PC-3 (cell line): ENCODE measurements at regions not wholly inside any gene's neighbourhood (a gene's known extent, or its start where the extent isn't known, plus 50 kb on each side); places are given as distances from the start of the nearest gene placed in this dataset.
A peak's percentile ranks its signal among the peaks of the same experiment; 100 is the strongest.

Experiments
- ATAC-seq: fragments of 200-7000 bp; cut with Tn5 transposase; 2 replicates; pipeline ENCODE4 v1.9.1; 2020; ENCODE audit warnings: mild to moderate bottlenecking, moderate library complexity
- BruUV-seq: library from RNA; stranded (reverse); fragments of 400-500 nt; replicated peaks from 2 replicates; lab custom pipeline; 2021; lab: Mats Ljungman, UMichigan
- CTCF ChIA-PET: fragments of 300-600 bp; sonication (Branson Sonifier 250); formaldehyde crosslinking; loops from one replicate; lab custom pipeline; 2022; ENCODE audit warnings: antibody characterized with exemption; lab: Charles Lee
- POLR2A ChIA-PET: fragments of 300-600 bp; sonication (Branson Sonifier 250); formaldehyde crosslinking; loops from one replicate; lab custom pipeline; 2022; ENCODE audit warnings: antibody characterized with exemption; ENCODE audit not compliant: unreplicated experiment; lab: Charles Lee
- DNase-seq: peaks from one replicate; pipeline ENCODE4 v3.0.0-alpha.2; 2015
- H2AFZ ChIP-seq: fragments of 300-600 bp; sonication (generic); 2 replicates; pipeline ENCODE4 v1.6.0; 2016; ENCODE audit warnings: antibody characterized with exemption, low read length
- H3F3A ChIP-seq: fragments of 300-600 bp; sonication (generic); one replicate; pipeline ENCODE4 v1.6.0; 2017; ENCODE audit warnings: antibody characterized with exemption, low read length, control low read depth, mild to moderate bottlenecking; ENCODE audit not compliant: unreplicated experiment
- H3K27ac ChIP-seq: fragments of 300-600 bp; sonication (generic); 2 replicates; pipeline ENCODE4 v1.5.1; 2016; ENCODE audit warnings: mild to moderate bottlenecking, low read length
- H3K27me3 ChIP-seq: fragments of 300-600 bp; sonication (generic); 2 replicates; pipeline ENCODE4 v1.6.1; 2016; ENCODE audit warnings: low read length, mixed read lengths
- H3K36me3 ChIP-seq: fragments of 300-600 bp; sonication (generic); 2 replicates; pipeline ENCODE4 v1.6.1; 2016; ENCODE audit warnings: low read depth, mixed run types, low read length, mixed read lengths
- H3K4me1 ChIP-seq: fragments of 300-600 bp; sonication (generic); 2 replicates; pipeline ENCODE4 v1.5.1; 2016; ENCODE audit warnings: low read length; ENCODE audit not compliant: insufficient read depth
- H3K4me2 ChIP-seq: fragments of 300-600 bp; sonication (generic); 2 replicates; pipeline ENCODE4 v1.6.0; 2016; ENCODE audit warnings: low read length
- H3K4me3 ChIP-seq: fragments of 300-600 bp; sonication (generic); 2 replicates; pipeline ENCODE4 v1.5.1; 2016; ENCODE audit warnings: mild to moderate bottlenecking, low read length, mixed read lengths
- H3K79me2 ChIP-seq: fragments of 300-600 bp; sonication (generic); 2 replicates; pipeline ENCODE4 v1.6.1; 2017; ENCODE audit warnings: low read length, mixed read lengths
- H3K9ac ChIP-seq: fragments of 300-600 bp; sonication (generic); 2 replicates; pipeline ENCODE4 v1.6.0; 2016; ENCODE audit warnings: mild to moderate bottlenecking, low read length
- H3K9me2 ChIP-seq: fragments of 300-600 bp; sonication (generic); replicated peaks from 2 replicates; pipeline ENCODE4 v1.6.1; 2016; ENCODE audit warnings: mixed run types, low read length, mixed read lengths
- H3K9me3 ChIP-seq: fragments of 300-600 bp; sonication (generic); 2 replicates; pipeline ENCODE4 v1.6.1; 2016; ENCODE audit warnings: low read length, mixed read lengths
- H4K20me1 ChIP-seq: fragments of 300-600 bp; sonication (generic); 2 replicates; pipeline ENCODE4 v1.6.1; 2016; ENCODE audit warnings: low read length, mixed read lengths
- EZH2 ChIP-seq: fragments of 300-600 bp; sonication (generic); IDR thresholded peaks from one replicate; pipeline ENCODE4 v1.6.1; 2017; ENCODE audit warnings: antibody characterized with exemption, mild to moderate bottlenecking, low read length; ENCODE audit not compliant: unreplicated experiment
- EZH2phosphoT487 ChIP-seq: fragments of 300-600 bp; sonication (generic); IDR thresholded peaks from 2 replicates; pipeline ENCODE4 v1.6.1; 2018; ENCODE audit warnings: mild to moderate bottlenecking, antibody characterized with exemption, low read length, borderline replicate concordance
- intact Hi-C: fragments of 100-400 bp; cut with micrococcal nuclease; formaldehyde crosslinking; loops from 2 replicates; pipeline ENCODE4 v1.9.0; 2023
- TF ChIP-seq, protein P1 (sequence below): fragments of 300-600 bp; sonication (generic); conservative IDR thresholded peaks from 2 replicates; pipeline ENCODE4 v1.5.1; 2017; ENCODE audit warnings: antibody characterized with exemption, low read depth, mild to moderate bottlenecking, low read length

GRCh38 chr4:66691101-66691500 is 854.2 kb downstream of the CENPC start:
- H3K9ac ChIP-seq, result no peak overlapping the region
- DNase-seq, result peak; percentile 31
- ATAC-seq, result no peak
- no peaks in the 10 kb centered on the region for H3K4me1 ChIP-seq
- BruUV-seq, result no TSS peak
- no peaks in the 10 kb centered on the region for H3K9me3 ChIP-seq
- TF ChIP-seq, protein P1, sequence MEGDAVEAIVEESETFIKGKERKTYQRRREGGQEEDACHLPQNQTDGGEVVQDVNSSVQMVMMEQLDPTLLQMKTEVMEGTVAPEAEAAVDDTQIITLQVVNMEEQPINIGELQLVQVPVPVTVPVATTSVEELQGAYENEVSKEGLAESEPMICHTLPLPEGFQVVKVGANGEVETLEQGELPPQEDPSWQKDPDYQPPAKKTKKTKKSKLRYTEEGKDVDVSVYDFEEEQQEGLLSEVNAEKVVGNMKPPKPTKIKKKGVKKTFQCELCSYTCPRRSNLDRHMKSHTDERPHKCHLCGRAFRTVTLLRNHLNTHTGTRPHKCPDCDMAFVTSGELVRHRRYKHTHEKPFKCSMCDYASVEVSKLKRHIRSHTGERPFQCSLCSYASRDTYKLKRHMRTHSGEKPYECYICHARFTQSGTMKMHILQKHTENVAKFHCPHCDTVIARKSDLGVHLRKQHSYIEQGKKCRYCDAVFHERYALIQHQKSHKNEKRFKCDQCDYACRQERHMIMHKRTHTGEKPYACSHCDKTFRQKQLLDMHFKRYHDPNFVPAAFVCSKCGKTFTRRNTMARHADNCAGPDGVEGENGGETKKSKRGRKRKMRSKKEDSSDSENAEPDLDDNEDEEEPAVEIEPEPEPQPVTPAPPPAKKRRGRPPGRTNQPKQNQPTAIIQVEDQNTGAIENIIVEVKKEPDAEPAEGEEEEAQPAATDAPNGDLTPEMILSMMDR, result peak; percentile 56
- TF ChIP-seq EZH2phosphoT487, result no peak
- H3K4me3 ChIP-seq, result no peak overlapping the region
- intact Hi-C loops, result no loop called here
- H3K4me2 ChIP-seq, result no peak overlapping the region
- H2AFZ ChIP-seq, result no peak overlapping the region
- no peak overlapping the region for H3K27ac ChIP-seq
- H4K20me1 ChIP-seq, result no peaks in the 10 kb centered on the region
- H3K9me2 ChIP-seq, result no peaks in the 10 kb centered on the region
- no peaks in the 10 kb centered on the region for H3K27me3 ChIP-seq
- ChIA-PET CTCF (no interaction called here), POLR2A (no interaction called here)
- no peaks in the 10 kb centered on the region for H3F3A ChIP-seq
- no peaks in the 10 kb centered on the region for H3K79me2 ChIP-seq
- no peaks in the 10 kb centered on the region for H3K36me3 ChIP-seq

- ATAC-seq (peak; percentile 95), DNase-seq (peak; percentile 67)
- no TSS peak for BruUV-seq
These were observed 856.6 kb downstream of the CENPC start for GRCh38 chr4:66688674-66689073.

GRCh38 chr4:66687459-66687858 is 857.8 kb downstream of the CENPC start:
- Histone ChIP-seq H4K20me1 (no peaks in the 10 kb centered on the region), H3K4me2 (no peak overlapping the region), H3K9me3 (no peaks in the 10 kb centered on the region), H3K9me2 (no peaks in the 10 kb centered on the region), H3K4me1 (no peaks in the 10 kb centered on the region), H3K9ac (no peak overlapping the region), H3K27me3 (no peaks in the 10 kb centered on the region), H2AFZ (no peak overlapping the region), H3K27ac (no peak overlapping the region), H3K4me3 (no peak overlapping the region), H3K36me3 (no peaks in the 10 kb centered on the region), H3K79me2 (no peaks in the 10 kb centered on the region), H3F3A (no peaks in the 10 kb centered on the region)
- intact Hi-C loops, result loop anchor here (5.0 kb wide), 7 partner anchors 285 to 1680 kb away; no protein-coding TSS in a partner anchor
- ChIA-PET CTCF (no interaction called here), POLR2A (no interaction called here)
- TF ChIP-seq, protein P1, result no peak
- TF ChIP-seq EZH2, result no peak
- TF ChIP-seq EZH2phosphoT487, result no peak
- BruUV-seq, result no TSS peak
- no peak for ATAC-seq
- DNase-seq, result no peak

More at GRCh38 chr4:66688674-66689073, 856.6 kb downstream of the CENPC start:
- no peaks in the 10 kb centered on the region for H4K20me1 ChIP-seq
- intact Hi-C loops, result loop anchor here (2.0 to 5.0 kb wide), 8 partner anchors 114 to 1681 kb away; no protein-coding TSS in a partner anchor
- POLR2A ChIA-PET, result no interaction called here
- no peaks in the 10 kb centered on the region for H3K9me3 ChIP-seq
- H3K4me3 ChIP-seq, result no peak overlapping the region
- H3K79me2 ChIP-seq, result no peaks in the 10 kb centered on the region
- CTCF ChIA-PET, result no interaction called here
- no peak overlapping the region for H2AFZ ChIP-seq
- no peaks in the 10 kb centered on the region for H3K4me1 ChIP-seq
- H3K36me3 ChIP-seq, result no peaks in the 10 kb centered on the region
- no peaks in the 10 kb centered on the region for H3K9me2 ChIP-seq
- no peaks in the 10 kb centered on the region for H3K27me3 ChIP-seq
- TF ChIP-seq EZH2 (no peak), EZH2phosphoT487 (no peak)
- TF ChIP-seq, protein P1, result peak; percentile 77
- no peak overlapping the region for H3K4me2 ChIP-seq
- H3K9ac ChIP-seq, result no peak overlapping the region
- no peak overlapping the region for H3K27ac ChIP-seq
- H3F3A ChIP-seq, result no peaks in the 10 kb centered on the region
